ACHN (cell line): ENCODE measurements at regions not wholly inside any gene's neighbourhood (a gene's known extent, or its start where the extent isn't known, plus 50 kb on each side); places are given as distances from the start of the nearest gene placed in this dataset.
"Not testable (repeated sequence)": the region's sequence is repeated elsewhere in the genome, so short reads cannot be mapped to it uniquely, and the experiment has no call there.

Experiments
- DNase-seq: peaks from one replicate; pipeline ENCODE4 v3.0.0-alpha.2; 2015
- in situ Hi-C: cut with HindIII; loops from 2 replicates; pipeline ENCODE4 v1.10.0; 2017; ENCODE audit warnings: low sequenced_read_pairs, low pct_ligation_motif_present, low pct_unique_long_range_greater_than_20kb

DNA sequence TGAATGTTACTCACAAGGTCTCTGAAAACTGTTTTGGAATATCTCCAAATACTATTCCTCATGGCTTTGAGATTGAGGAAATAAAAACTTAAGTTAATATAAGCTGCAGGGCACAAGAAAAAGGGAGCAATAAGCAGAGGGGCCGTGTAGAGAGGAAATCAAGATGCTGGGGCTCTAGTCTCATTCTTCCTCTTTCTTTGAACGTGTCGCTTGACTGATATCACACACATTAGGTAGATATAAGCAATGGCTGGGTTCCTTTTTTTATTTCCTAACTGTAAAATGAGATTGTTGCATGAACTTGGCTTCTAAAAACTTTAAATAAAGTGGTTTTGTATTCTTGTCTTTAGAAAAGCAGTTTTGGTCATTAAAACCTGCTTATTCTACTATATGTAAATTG is 326.7 kb upstream of the ROPN1 start:
- no peak for DNase-seq
- in situ Hi-C loops, result no loop called here

DNA sequence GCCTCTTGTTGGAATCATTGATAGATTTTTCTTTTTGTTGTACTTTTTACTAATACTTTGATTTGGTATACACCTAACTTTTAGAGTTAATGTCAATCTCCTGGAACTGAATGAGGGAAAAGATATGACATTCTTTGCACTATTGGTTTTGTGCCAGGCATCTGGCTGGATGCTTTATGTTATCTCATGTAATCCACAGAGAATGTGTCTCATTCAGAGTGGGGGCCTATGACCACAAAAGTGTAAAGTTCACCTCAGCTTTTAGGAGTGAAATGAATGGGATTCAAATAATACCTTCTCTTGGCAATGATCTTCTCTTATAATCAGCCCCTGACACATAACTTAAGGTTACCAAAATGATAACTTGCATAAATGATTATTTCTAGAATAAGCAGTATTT is 329.1 kb upstream of the ROPN1 start:
- in situ Hi-C loops, result no loop called here

GRCh38 chr3:124322309-124322880 is 330.5 kb upstream of the ROPN1 start:
- no peak for DNase-seq
- in situ Hi-C loops, result no loop called here

More for the DNA sequence above, 329.1 kb upstream of the ROPN1 start:
- no peak for DNase-seq

- DNase-seq, result no peak
- in situ Hi-C loops, result no loop called here
Observed at GRCh38 chr3:124322966-124323365, 331.0 kb upstream of the ROPN1 start.

DNA sequence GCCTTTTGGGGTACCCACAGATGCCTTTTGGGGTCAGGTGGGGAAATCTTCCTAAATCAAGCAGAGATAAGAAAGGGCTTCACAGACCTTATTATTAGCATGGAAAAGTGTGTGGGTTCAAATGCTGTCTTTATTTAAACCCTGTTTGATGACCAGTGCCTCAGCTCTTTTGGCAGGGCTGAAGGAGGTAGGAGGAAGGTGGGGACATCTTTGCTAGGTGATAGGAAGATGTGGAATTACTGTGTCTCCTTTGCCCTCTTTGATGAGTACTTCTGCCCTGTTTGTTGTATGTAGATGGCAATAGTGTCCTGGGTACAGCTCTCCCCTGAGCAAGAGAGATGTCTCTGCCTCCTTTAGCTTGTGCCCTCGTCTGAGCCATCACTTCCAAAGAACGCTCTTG is 333.3 kb upstream of the ROPN1 start:
- DNase-seq, result no peak
- in situ Hi-C loops, result no loop called here

- in situ Hi-C loops, result no loop called here
Observed at GRCh38 chr3:124329723-124330122, 337.8 kb upstream of the ROPN1 start.

DNA sequence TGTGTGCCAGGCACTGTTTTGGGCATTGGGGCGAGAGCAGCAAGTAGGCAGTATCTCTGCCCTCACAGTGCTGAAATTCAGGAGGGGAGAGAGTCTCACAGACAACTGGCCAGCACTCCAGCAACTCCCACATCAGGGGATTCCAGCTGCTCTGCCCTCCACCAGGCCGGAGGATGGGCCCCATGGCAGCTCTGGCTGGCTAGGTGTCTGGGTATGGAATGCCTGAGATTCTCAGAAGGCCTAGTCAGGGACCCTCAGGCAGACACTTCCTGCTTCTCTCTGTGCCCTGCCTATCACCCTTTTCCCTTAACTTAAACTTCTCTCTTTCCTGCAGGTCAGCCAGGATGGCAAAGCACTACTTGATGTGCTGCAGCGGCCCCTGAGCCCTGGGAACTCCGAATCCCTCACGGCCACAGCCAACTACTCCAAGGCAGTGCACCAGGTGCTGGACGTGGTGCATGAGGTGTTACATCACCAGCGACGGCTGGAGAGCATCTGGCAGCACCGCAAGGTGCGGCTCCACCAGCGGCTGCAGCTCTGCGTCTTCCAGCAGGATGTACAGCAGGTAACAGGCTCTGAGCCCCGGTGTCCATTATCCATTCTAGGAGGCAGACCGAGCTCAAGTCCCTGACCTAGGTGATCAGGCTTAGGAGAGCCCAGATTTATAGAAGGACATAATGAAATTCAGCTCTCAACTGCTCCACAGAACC is 342.2 kb upstream of the ROPN1 start:
- DNase-seq, result no peak
- in situ Hi-C loops, result no loop called here

More at GRCh38 chr3:124329723-124330122, 337.8 kb upstream of the ROPN1 start:
- no peak for DNase-seq

GRCh38 chr3:124336067-124336656 is 344.2 kb upstream of the ROPN1 start:
- in situ Hi-C loops, result no loop called here
- no peak for DNase-seq

GRCh38 chr3:124345845-124346244 is 353.9 kb upstream of the ROPN1 start:
- in situ Hi-C loops, result no loop called here
- no peak for DNase-seq

- in situ Hi-C loops, result no loop called here
- DNase-seq, result peak; percentile 21
Observed at GRCh38 chr3:124346487-124346886, 354.6 kb upstream of the ROPN1 start.

DNA sequence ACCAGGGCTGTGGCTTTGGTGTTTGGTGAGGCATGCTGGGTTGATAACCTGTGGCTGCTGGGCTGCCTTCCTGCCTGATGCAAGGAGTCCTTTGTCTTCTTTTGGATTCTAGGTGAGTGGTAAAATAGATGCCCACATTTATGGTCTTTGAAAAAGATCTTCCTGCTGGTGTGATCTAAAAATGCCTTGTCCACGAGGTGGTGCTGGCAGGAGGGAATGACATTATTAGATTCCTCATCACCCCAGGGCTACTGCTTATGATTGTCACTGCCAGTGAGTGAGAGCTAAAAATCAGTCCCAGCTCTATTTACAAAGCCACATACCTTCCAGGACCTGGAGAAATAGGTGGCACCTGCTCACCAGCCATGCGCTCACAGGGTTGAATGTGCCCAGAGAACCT is 355.5 kb upstream of the ROPN1 start:
- in situ Hi-C loops, result no loop called here
- peak; percentile 8 for DNase-seq

GRCh38 chr3:124348555-124348954 is 356.6 kb upstream of the ROPN1 start:
- in situ Hi-C loops, result not testable (repeated sequence)
- peak; percentile 19 for DNase-seq

GRCh38 chr3:124351430-124352148 is 359.7 kb upstream of the ROPN1 start:
- in situ Hi-C loops, result no loop called here
- peak; percentile 78 for DNase-seq

GRCh38 chr3:124352149-124352539 is 360.2 kb upstream of the ROPN1 start:
- DNase-seq, result no peak
- in situ Hi-C loops, result no loop called here

GRCh38 chr3:124353691-124354090 is 361.8 kb upstream of the ROPN1 start:
- no peak for DNase-seq
- in situ Hi-C loops, result no loop called here

GRCh38 chr3:124354150-124354549 is 362.2 kb upstream of the ROPN1 start:
- in situ Hi-C loops, result no loop called here
- no peak for DNase-seq

GRCh38 chr3:124358156-124358555 is 366.2 kb upstream of the ROPN1 start:
- in situ Hi-C loops, result no loop called here
- DNase-seq, result no peak

DNA sequence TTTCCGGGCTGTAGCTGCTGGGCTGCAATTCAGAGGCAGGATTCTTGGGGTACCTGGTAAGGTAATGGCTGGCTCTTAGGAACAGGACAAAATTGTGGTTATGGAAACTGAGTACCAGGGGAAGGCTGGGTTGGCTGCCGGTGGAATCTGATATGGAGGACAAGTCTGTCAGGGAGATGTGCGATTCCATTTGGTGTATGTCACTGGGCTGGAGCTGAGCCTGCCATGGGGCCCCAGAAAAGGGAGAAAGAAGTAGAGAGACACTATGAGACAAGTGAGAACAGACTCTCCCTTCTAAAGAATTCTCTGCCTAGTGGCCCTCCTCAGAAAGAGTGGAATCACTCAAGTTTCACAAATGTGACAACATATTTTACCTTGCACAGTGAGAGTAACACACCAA is 368.2 kb upstream of the ROPN1 start:
- in situ Hi-C loops, result no loop called here
- no peak for DNase-seq

- DNase-seq, result no peak
- in situ Hi-C loops, result no loop called here
Observed at GRCh38 chr3:124360563-124360962, 368.6 kb upstream of the ROPN1 start.
